ENCODE measurements at regions not wholly inside any gene's neighbourhood (a gene's known extent, or its start where the extent isn't known, plus 50 kb on each side); places are given as distances from the start of the nearest gene placed in this dataset.

- TF ChIP-seq RFX5 (IDR thresholded peaks at IDR 0.05; ENCODE audit: borderline replicate concordance, low read depth, low read length) (no peak), TEAD4 (IDR thresholded peaks at IDR 0.05; ENCODE audit: low read depth, low read length) (no peak), HDAC6 (IDR thresholded peaks at IDR 0.05; ENCODE audit: low read depth, low read length) (no peak), SIN3A (conservative IDR thresholded peaks at IDR 0.05 in 1 of 2, IDR thresholded peaks at IDR 0.05 in 1 of 2; ENCODE audit: low read depth in 1 of 2, low read length in 2 of 2) (no peak), EGR1 (IDR thresholded peaks at IDR 0.05; ENCODE audit: borderline replicate concordance, low read depth, low read length) (no peak), SIX5 (IDR thresholded peaks at IDR 0.05; ENCODE audit: low read depth, low read length) (no peak), ZNF274 (IDR thresholded peaks at IDR 0.05; ENCODE audit: borderline replicate concordance, extremely low read depth, low read length) (no peak), CHD2 (IDR thresholded peaks at IDR 0.05; ENCODE audit: low read length) (no peak)
- TF ChIP-seq, protein P1, sequence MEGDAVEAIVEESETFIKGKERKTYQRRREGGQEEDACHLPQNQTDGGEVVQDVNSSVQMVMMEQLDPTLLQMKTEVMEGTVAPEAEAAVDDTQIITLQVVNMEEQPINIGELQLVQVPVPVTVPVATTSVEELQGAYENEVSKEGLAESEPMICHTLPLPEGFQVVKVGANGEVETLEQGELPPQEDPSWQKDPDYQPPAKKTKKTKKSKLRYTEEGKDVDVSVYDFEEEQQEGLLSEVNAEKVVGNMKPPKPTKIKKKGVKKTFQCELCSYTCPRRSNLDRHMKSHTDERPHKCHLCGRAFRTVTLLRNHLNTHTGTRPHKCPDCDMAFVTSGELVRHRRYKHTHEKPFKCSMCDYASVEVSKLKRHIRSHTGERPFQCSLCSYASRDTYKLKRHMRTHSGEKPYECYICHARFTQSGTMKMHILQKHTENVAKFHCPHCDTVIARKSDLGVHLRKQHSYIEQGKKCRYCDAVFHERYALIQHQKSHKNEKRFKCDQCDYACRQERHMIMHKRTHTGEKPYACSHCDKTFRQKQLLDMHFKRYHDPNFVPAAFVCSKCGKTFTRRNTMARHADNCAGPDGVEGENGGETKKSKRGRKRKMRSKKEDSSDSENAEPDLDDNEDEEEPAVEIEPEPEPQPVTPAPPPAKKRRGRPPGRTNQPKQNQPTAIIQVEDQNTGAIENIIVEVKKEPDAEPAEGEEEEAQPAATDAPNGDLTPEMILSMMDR (IDR thresholded peaks at IDR 0.05; ENCODE audit: control extremely low read depth in 1 of 3, insufficient read depth in 1 of 3, low read depth in 1 of 3, low read length in 3 of 3): no peak
- TF ChIP-seq, protein P2, sequence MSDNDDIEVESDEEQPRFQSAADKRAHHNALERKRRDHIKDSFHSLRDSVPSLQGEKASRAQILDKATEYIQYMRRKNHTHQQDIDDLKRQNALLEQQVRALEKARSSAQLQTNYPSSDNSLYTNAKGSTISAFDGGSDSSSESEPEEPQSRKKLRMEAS (IDR thresholded peaks at IDR 0.05): no peak
Observed at GRCh38 chr12:102344691-102345090, 135.7 kb downstream of the IGF1 start.
